ENCODE measurements at regions not wholly inside any gene's neighbourhood (a gene's known extent, or its start where the extent isn't known, plus 50 kb on each side); places are given as distances from the start of the nearest gene placed in this dataset.

DNA sequence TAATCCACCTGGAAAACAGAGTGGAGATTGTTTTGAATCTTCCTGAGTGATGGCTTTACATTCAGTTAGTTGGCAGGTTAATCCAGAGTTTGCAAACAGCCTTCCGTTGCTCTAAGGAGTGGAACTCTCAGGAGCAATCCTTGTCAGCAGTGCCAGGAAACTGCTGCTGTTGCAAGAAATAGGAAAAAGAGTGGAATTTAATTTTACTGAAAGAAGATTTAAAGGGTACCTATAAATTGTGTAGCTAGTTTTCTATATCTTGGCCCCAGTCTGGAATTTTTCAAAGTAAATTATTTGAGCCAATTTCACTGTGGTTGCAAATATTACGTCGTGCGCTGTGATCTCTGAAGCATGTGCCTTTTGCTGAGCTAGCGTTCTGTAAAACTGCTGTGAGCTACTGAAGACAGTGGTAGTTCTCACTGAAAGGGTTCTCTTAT is 55.5 kb upstream of the SLC5A12 start:
- no peaks in the 10 kb centered on the region for H3K9me3 ChIP-seq (ENCODE audit: control insufficient read depth in 2 of 3, insufficient read depth in 1 of 3, low read length in 3 of 3)
- TF ChIP-seq, protein P1, sequence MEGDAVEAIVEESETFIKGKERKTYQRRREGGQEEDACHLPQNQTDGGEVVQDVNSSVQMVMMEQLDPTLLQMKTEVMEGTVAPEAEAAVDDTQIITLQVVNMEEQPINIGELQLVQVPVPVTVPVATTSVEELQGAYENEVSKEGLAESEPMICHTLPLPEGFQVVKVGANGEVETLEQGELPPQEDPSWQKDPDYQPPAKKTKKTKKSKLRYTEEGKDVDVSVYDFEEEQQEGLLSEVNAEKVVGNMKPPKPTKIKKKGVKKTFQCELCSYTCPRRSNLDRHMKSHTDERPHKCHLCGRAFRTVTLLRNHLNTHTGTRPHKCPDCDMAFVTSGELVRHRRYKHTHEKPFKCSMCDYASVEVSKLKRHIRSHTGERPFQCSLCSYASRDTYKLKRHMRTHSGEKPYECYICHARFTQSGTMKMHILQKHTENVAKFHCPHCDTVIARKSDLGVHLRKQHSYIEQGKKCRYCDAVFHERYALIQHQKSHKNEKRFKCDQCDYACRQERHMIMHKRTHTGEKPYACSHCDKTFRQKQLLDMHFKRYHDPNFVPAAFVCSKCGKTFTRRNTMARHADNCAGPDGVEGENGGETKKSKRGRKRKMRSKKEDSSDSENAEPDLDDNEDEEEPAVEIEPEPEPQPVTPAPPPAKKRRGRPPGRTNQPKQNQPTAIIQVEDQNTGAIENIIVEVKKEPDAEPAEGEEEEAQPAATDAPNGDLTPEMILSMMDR (IDR thresholded peaks at IDR 0.05; ENCODE audit: borderline replicate concordance, extremely low read depth, insufficient read depth): no peak
- no peak for FAIRE-seq
- intact Hi-C loops (cut with DNase I): no loop called here
- H3K4me3 ChIP-seq (ENCODE audit: low read length in 3 of 3): peak overlapping the region in 2 of 3 donors; percentile 4 to 41
- H3K27ac ChIP-seq (ENCODE audit: low read depth in 2 of 2, low read length in 2 of 2): no peak overlapping the region
- DNase-seq: peak in 2 of 5 donors; percentile 65
- no peaks in the 10 kb centered on the region for H3K36me3 ChIP-seq (ENCODE audit: control insufficient read depth in 2 of 3, insufficient read depth in 3 of 3, low read length in 3 of 3)
- peak overlapping the region in 1 of 3 donors; percentile 13 for H3K9ac ChIP-seq (ENCODE audit: low read length in 3 of 3)
- no peaks in the 10 kb centered on the region for H3K27me3 ChIP-seq (ENCODE audit: control insufficient read depth, insufficient read depth, low read length)
- H3K4me1 ChIP-seq (ENCODE audit: control insufficient read depth in 2 of 3, insufficient read depth in 2 of 3, low read depth in 1 of 3, low read length in 3 of 3): peaks cover 3 to 5% (median 4%) of the 10 kb centered on the region in 3 donors

- TF ChIP-seq, protein P1 (IDR thresholded peaks at IDR 0.05; ENCODE audit: borderline replicate concordance, extremely low read depth, insufficient read depth): no peak
- H3K36me3 ChIP-seq (ENCODE audit: control insufficient read depth in 2 of 3, insufficient read depth in 3 of 3, low read length in 3 of 3): no peaks in the 10 kb centered on the region
- no peak for DNase-seq
- no peak for FAIRE-seq
- H3K4me3 ChIP-seq (ENCODE audit: low read length in 3 of 3): peak overlapping the region in 1 of 3 donors; percentile 41
- H3K4me1 ChIP-seq (ENCODE audit: control insufficient read depth in 2 of 3, insufficient read depth in 2 of 3, low read depth in 1 of 3, low read length in 3 of 3): peaks cover 2 to 5% (median 4%) of the 10 kb centered on the region in 3 donors
- intact Hi-C loops (cut with DNase I): no loop called here
- no peaks in the 10 kb centered on the region for H3K27me3 ChIP-seq (ENCODE audit: control insufficient read depth, insufficient read depth, low read length)
- H3K27ac ChIP-seq (ENCODE audit: low read depth in 2 of 2, low read length in 2 of 2): no peak overlapping the region
- no peaks in the 10 kb centered on the region for H3K9me3 ChIP-seq (ENCODE audit: control insufficient read depth in 2 of 3, insufficient read depth in 1 of 3, low read length in 3 of 3)
- H3K9ac ChIP-seq (ENCODE audit: low read length in 3 of 3): no peak overlapping the region
Observed at GRCh38 chr11:26778000-26778757, 56.3 kb upstream of the SLC5A12 start.

DNA sequence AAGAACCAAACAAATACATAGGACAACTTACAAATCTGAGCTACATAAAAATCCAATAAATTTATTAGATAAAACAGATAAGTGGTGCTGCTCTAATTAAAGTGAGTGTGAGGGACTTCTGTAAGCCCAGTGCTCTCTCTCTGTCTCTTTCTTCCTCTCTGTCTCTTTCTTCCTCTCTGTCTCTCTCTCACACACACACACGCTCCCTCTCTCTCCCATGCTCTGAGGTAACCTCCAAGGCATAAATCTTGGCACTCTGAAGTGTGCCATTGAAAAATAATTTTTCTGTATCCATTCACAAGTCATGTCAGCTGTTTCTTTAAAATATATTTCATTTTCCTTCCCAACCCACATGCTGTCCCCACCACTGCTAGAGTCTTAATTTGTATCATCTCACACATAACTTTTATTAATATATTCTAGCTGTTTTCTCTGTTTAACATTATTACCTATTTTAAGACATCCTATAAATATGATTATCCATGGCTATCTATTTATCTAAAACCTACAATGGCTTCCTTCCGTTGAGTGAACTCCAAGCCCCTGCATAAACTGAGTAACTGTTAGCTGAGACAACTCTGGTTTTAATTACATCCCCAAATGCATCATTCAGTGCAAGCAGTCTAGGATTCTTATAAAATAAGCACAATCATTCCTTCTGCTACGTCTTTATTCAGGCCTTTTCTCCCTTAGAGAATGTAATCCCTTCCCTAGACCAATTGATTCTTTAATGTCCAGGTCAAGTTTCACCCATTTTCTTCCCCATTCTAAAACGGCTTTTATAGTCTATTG is 57.4 kb upstream of the SLC5A12 start:
- peaks cover 0 to 5% (median 4%) of the 10 kb centered on the region in 3 donors for H3K4me1 ChIP-seq (ENCODE audit: control insufficient read depth in 2 of 3, insufficient read depth in 2 of 3, low read depth in 1 of 3, low read length in 3 of 3)
- H3K4me3 ChIP-seq (ENCODE audit: low read length in 3 of 3): no peak overlapping the region
- FAIRE-seq (no peak), DNase-seq (no peak)
- H3K9ac ChIP-seq (ENCODE audit: low read length in 3 of 3): no peak overlapping the region
- intact Hi-C loops (cut with DNase I): no loop called here
- no peaks in the 10 kb centered on the region for H3K27me3 ChIP-seq (ENCODE audit: control insufficient read depth, insufficient read depth, low read length)
- TF ChIP-seq, protein P1 (IDR thresholded peaks at IDR 0.05; ENCODE audit: borderline replicate concordance, extremely low read depth, insufficient read depth): no peak
- no peak overlapping the region for H3K27ac ChIP-seq (ENCODE audit: low read depth in 2 of 2, low read length in 2 of 2)
- H3K9me3 ChIP-seq (ENCODE audit: control insufficient read depth in 2 of 3, insufficient read depth in 1 of 3, low read length in 3 of 3): peaks cover 0 to 7% (median 0%) of the 10 kb centered on the region in 3 donors
- no peaks in the 10 kb centered on the region for H3K36me3 ChIP-seq (ENCODE audit: control insufficient read depth in 2 of 3, insufficient read depth in 3 of 3, low read length in 3 of 3)
